ENCODE measurements at regions not wholly inside any gene's neighbourhood (a gene's known extent, or its start where the extent isn't known, plus 50 kb on each side); places are given as distances from the start of the nearest gene placed in this dataset.

DNA sequence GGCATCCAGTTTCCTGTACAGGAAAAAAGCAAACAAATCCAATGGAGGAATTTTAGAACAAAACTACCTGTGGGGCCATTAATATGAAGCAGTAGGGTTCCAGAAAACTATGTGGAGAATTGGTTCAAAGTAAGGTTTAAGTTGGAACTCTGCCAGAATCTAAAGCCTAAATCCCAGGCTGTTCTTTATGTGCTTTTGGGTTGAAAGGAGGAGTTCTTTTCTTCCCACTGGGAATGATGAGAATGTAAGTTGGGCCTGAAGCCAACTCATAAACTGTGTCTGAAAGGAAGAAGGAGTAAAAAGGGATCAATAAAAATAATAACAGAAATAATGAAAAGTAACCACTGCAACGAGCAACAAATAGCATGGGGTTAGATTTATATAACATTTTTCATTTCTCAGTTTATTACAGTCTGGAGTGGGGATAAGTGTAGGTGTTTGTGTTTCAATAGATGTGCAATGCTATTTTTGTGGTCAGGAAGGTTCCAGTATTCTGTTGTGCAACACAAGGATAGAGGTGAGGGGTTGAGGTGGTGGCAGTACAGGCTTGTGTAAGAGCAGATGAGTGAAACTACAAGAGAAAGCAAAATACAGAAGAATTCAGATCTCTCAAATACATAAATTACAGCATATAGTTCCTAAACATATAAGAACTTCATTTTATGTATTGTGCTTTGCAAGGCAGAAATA, 373.6 kb downstream of the EMP1 start:
- peak overlapping the region in 2 of 3 experiments; percentile 25 to 31; a peak in 1 of 6 replicates for H3K4me3 ChIP-seq (replicated peaks in 1 of 3; ENCODE audit: insufficient read depth in 1 of 3, low read depth in 2 of 3, low read length in 3 of 3)
- in situ Hi-C loops (cut with HindIII; ENCODE audit: extremely low pct_ligation_motif_present, low pct_unique_long_range_greater_than_20kb), result no loop called here
- H3K27me3 ChIP-seq (ENCODE audit: control insufficient read depth in 1 of 2, insufficient read depth in 2 of 2, low read length in 2 of 2), result no peaks in the 10 kb centered on the region
- TF ChIP-seq ZBTB38 (CRISPR knock-in tag; IDR thresholded peaks at IDR 0.05) (no peak), HINFP (CRISPR knock-in tag; IDR thresholded peaks at IDR 0.05; ENCODE audit: low read depth) (no peak), RXRB (CRISPR knock-in tag; IDR thresholded peaks at IDR 0.05; ENCODE audit: borderline replicate concordance) (0 out of 2 replicates have a peak, but pooled peaks have one; percentile 13), HMG20A (CRISPR knock-in tag; IDR thresholded peaks at IDR 0.05; ENCODE audit: borderline replicate concordance) (peak; percentile 66; the same call in 1 of the 2 replicates), CEBPG (CRISPR knock-in tag; IDR thresholded peaks at IDR 0.05) (peak; percentile 71), CEBPB (IDR thresholded peaks at IDR 0.05; ENCODE audit: borderline replicate concordance, low read depth, low read length) (peak; percentile 80; the same call in 1 of the 2 replicates), SOX5 (CRISPR knock-in tag; IDR thresholded peaks at IDR 0.05; ENCODE audit: borderline replicate concordance) (peak; percentile 35; the same call in 1 of the 2 replicates), EP300 (IDR thresholded peaks at IDR 0.05; ENCODE audit: low read depth in 2 of 2, low read length in 2 of 2) (peak in 1 of 2 experiments; percentile 67; a peak in 1 of 4 replicates), EP300 (CRISPR knock-in tag; IDR thresholded peaks at IDR 0.05; ENCODE audit: borderline replicate concordance) (no peak), SOX13 (IDR thresholded peaks at IDR 0.05) (no peak), SOX13 (CRISPR knock-in tag; conservative IDR thresholded peaks at IDR 0.05 in 1 of 2, IDR thresholded peaks at IDR 0.05 in 1 of 2) (peak in 1 of 2 experiments; percentile 34; a peak in 1 of 4 replicates), HNF4G (IDR thresholded peaks at IDR 0.05; ENCODE audit: borderline replicate concordance, low read depth, low read length) (0 out of 2 replicates have a peak, but pooled peaks have one; percentile 8), HNF4G (CRISPR knock-in tag; IDR thresholded peaks at IDR 0.05; ENCODE audit: borderline replicate concordance, low read depth) (no peak)
- 0% methylated on average over 1 of the region's 1 CpG for WGBS (ENCODE audit: low lambda C conversion rate)
- no peaks in the 10 kb centered on the region for H3K36me3 ChIP-seq (replicated peaks in 1 of 2; ENCODE audit: control insufficient read depth in 1 of 2, insufficient read depth in 2 of 2, low read length in 2 of 2)
- intact Hi-C loops (cut with micrococcal nuclease; ENCODE audit: unreplicated experiment), result no loop called here
- ChIA-PET POLR2A (interaction anchor here (1.3 kb wide), 1 partner anchor 11 kb away, joined by 8 read pairs; no protein-coding TSS in a partner anchor), CTCF (ENCODE audit: low intra/inter-chr PET ratio, low total read pairs) (no interaction called here)
- H3K27ac ChIP-seq (ENCODE audit: extremely low read length, insufficient read depth, low read length), result peak overlapping the region; percentile 75
- peak overlapping the region; percentile 53 for H3K4me2 ChIP-seq (ENCODE audit: low read depth, low read length)
- H3K79me2 ChIP-seq (ENCODE audit: insufficient read depth, low read length), result no peaks in the 10 kb centered on the region
- FAIRE-seq (no peak), ATAC-seq (peak; percentile 52), DNase-seq (ENCODE audit: low spot score) (peak; percentile 39)
- no peaks in the 10 kb centered on the region for H3K9me3 ChIP-seq (ENCODE audit: low read length)
- H2AFZ ChIP-seq (ENCODE audit: low read length), result no peak overlapping the region
- no peaks in the 10 kb centered on the region for H4K20me1 ChIP-seq (ENCODE audit: insufficient read depth, low read length)
- H3K9ac ChIP-seq (ENCODE audit: insufficient read depth, low read depth, low read length), result peak overlapping the region; percentile 50
- no TSS peak for BruUV-seq (replicated peaks)
- H3K4me1 ChIP-seq (ENCODE audit: insufficient read depth, low read length), result peaks cover 56% of the 10 kb centered on the region

All from HepG2 (cell line).